ENCODE measurements at regions not wholly inside any gene's neighbourhood (a gene's known extent, or its start where the extent isn't known, plus 50 kb on each side); places are given as distances from the start of the nearest gene placed in this dataset.
"Not testable (repeated sequence)": the region's sequence is repeated elsewhere in the genome, so short reads cannot be mapped to it uniquely, and the experiment has no call there.

DNA sequence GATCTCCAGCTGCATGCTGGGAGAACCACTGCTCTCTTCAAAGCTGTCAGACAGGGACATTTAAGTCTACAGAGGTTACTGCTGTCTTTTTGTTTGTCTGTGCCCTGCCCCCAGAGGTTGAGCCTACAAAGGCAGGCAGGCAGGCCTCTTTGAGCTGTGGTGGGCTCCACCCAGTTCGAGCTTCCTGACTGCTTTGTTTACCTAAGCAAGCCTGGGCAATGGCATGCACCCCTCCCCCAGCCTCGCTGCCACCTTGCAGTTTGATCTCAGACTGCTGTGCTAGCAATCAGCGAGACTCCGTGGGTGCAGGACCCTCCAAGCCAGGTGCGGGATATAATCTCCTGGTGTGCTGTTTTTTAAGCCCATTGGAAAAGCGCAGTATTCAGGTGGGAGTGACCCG lies 591.0 kb upstream of the IL12A start:
- DNase-seq, result not testable (repeated sequence)

DNA sequence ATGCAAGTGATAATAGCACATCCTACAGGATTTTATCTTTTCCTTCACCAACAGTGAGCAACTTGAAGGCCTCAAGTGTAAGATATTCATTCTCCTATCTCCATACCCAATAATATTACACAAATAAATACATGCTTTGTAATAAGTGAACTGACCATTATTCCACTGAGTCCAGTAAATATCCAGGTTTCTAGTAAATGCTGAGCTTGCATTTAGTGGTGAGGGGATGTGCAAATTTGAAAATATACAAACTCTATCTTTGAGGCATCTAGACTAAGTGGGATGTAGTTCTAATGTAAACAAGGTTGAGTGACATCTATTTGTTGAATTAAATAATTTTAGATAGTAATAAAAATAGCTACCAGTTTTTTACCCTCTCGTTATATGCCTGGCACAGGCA lies 587.6 kb upstream of the IL12A start:
- no peak for DNase-seq

DNA sequence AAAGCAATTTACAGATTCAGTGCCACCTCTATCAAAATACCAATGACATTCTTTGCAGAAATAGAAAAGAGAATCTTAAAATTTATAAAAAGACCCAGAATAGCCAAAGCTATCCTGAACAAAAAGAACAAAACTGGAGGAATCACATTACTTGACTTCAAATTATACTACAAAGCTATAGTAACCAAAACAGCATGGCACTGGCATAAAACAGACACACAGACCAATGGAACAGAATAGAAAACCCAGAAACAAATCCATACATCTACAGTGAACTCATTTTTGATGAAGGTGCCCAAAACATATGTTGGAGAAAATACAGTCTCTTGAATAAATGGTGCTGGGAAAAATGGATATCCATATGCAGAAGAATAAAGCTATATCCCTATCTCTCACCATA lies 578.9 kb upstream of the IL12A start:
- not testable (repeated sequence) for DNase-seq

DNA sequence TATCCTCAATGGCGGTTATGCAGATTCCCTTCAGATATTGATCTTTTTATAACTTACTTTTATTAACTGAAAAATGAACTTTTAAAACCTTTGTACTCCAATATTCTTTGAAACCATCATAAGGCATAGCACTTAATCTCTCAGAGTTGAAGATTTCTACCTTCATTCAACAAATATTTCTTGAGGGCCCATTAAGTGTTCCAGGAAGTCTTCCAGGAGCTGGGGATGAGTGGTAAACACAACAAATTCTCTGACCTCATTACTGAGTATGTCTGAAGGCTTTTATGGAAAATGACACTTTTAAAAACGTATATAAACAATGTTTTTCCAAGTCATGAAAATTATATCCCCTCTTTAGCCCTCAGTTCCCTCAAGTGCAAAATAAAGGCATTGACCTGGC lies 575.3 kb upstream of the IL12A start:
- no peak for DNase-seq

DNA sequence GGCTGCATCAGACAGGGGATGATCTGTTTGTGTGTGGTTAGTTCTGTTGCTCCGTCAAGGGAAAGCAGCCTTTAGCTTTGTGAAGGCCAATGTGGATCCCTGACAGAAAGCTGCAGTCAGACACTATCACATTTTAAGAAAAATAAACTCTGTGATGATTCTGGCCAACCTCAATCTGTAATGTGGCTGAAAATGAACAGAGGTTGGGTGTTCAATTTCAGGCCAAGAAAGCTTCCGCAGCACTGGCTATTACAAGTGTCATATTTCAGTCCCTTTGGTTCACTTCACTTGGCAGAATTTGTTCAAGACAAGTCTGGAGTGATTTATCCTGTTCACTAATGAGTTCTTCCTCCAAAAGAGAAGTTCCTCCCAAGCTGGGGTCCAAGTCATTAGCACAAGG lies 571.8 kb upstream of the IL12A start:
- DNase-seq, result no peak

DNA sequence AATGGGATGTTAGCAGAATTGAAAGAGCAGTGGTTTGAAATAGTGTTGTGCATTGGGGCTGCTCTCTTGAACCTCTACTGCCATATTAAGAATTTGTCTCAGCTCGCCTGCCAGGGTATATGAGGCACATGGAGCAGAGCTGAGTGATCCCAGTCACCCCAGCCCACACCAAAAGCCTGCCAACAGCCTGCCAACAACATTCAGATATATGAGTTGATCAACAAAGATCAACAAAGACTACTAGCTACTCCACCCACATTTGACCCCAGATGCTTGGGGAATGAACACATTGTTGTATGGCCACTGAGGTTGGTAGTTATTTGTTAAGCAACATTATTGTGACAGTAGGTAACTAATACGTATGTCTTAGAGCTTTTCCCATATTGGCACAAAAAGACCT lies 570.9 kb upstream of the IL12A start:
- no peak for DNase-seq

DNA sequence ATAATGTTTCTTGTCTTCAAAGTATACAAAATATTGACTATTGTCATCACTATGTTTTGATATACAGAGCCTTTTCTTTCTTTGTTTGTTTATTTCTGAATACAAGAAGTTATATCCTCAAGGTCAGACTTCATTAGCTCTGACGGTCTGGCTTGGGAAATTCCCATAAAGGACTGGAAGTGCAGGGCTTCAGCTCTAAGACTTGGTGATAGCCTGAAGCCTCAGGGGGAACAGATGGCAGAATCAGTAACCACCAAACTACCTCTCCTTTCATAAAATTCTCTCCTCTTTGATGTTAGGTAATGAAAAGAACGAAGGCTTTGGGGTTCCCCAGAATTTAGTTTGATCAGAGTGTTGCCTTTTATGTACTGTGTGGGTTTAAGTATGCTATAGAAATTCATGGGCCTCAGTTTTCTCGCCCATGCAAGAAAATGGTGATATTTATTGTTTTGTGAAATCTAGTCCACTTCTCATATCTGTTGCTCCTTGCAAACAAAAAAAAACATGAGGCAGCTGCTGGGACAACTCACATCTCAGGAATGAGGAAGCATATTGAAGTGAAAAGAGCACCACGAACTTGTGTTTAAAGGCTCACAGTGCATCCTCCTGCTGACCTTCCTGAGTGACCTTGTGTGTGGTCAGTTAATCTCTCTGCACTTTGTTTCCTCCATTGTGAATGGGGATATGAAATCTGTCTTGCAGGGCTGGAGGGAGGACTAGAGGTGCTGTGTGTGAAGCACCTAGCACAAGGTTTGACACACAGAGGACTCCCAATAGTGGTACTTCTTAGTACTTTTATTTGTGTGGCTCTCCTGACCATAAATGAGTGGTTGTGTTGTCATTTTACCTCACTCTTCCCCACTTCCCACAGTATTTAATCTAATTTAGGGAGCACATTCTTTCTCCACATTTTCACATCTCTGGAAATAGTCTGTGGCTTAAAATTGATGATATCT lies 569.8 kb upstream of the IL12A start:
- DNase-seq, result peak; percentile 26

DNA sequence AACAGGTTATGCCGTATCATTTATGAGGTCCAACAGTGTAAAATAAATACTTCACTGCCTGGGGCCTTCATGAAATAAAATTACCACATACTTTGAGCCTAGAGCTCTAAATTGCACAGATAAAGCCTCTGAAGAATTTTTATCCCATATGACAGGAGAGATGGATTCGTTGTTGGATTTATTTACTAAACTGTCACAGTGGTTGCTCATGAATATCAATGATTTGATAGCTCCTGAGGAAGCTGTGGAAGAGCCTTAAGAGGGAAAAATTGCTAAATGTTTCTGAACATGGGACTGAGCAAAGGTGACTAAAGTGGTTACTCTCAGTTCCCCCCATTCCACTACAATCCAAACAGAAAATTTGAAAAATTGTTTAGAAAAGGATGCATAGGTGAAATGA lies 558.9 kb upstream of the IL12A start:
- DNase-seq, result no peak

DNA sequence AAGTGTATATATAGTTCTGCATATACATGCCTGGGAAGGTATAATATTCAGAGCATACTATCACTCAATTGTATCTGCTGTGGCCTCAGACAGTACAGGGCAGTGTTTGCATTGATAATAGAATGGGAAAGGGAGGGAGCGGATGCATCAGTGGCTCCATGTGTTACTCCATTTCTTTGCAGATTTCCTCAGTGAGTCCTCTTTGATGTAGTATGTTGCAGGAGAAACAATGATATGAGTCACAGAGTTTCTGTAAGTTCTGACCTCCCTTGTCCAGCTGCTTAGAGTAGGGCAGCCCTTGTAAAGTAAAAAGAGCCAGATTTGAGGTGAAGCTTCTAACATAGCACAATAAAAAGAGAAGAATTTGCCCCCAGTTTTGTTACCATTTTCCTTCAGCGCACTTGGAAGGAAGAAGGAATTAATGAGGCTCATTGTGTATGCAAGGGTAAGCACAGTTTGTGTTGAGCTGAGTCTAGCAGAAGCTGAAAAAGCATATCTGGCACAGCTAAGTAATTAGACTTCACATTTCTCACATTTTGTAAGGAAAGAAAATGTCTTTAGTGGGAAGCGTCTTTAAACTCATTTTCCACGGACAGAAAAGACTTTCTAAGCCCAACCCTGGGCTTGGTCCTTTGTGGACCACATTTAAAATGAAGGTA lies 555.8 kb upstream of the IL12A start:
- DNase-seq, result no peak

DNA sequence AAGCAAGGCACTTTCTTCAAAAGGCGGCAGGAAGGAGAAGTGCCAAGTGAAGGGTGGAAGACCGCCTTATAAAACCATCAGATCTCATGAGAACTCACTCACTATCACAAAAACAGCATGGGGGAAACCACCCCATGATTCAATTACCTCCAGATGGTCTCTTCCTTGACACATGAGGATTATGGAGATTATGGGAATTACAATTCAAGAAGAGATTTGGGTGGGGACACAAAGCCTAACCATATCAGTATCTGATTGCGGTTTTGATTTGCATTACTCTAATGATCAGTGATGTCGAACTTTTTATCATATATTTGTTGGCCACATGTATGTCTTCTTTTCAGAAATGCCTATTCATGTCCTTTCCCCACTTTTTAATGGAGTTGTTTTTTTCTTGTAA lies 549.3 kb upstream of the IL12A start:
- no peak for DNase-seq

DNA sequence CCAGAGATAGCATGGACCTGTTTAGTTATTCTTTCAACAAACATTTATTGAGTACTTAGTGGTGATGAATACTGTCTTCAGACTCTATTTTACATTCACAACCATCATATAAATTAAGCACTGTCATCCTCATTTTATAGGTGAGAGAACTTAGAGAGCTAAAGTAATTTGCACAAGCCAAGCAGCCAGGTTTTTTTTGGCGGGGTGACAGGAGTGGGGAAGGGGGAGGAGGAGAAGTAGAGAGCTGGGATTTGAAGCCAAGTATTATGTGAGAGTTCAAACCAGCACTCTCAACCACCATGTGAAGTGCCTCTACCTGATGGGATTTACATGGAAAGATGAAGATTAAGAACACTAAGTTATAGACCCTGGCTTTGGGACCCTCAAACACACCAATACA lies 547.4 kb upstream of the IL12A start:
- no peak for DNase-seq

DNA sequence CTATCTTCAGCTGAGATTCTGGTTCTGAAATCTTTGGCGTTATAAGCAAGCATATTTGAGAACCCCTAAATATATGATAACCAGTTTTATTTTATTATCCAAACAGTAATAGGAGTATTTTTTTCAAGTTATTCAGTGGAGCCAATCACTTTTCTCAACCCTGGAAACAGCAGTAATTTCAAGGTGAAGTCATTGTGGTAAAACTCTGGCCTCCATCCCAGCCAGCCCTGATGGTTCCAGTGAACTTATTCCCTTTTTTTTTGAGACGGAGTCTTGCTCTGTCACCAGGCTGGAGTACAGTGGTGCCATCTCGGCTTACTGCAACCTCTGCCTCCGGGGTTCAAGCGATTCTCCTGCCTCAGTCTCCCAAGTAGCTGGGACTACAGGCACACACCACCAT lies 545.4 kb upstream of the IL12A start:
- no peak for DNase-seq

DNA sequence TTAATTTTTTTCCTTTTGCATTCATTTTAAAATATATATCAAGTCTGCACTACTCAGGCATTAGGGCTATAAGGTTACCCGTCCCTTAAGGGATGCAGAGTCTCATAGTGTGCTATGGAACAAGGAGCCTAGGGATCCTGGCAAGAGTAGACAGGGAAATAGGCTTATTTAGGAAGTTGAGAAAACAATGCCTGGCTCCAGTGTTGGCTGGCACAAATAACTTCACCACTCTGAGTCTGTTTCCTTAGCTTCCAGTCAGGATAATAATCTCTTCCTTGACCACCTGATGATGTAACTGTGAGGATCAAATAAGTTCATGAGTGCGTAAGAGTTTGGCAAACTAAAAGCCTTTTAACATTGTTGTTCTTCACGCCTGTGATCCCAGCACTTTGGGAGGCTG lies 540.8 kb upstream of the IL12A start:
- DNase-seq, result no peak

DNA sequence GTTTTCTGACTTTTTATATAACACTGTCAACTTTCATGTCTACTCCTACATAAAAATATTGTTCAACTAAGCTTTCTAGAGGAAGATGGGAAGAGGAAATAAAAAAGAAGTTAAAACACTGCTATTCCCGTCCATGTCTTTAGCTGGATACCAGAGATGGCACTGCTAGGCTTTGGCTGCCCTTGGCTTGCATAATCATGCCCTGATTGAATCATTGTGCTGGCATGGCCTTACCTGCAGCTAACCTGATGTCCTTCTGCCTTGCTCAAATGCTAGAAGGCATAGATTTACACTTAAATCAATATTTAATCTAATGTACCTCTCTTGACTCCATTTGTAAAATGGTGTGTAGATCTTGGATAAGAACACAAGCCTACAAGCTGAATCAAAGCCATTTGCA lies 539.7 kb upstream of the IL12A start:
- DNase-seq, result no peak

DNA sequence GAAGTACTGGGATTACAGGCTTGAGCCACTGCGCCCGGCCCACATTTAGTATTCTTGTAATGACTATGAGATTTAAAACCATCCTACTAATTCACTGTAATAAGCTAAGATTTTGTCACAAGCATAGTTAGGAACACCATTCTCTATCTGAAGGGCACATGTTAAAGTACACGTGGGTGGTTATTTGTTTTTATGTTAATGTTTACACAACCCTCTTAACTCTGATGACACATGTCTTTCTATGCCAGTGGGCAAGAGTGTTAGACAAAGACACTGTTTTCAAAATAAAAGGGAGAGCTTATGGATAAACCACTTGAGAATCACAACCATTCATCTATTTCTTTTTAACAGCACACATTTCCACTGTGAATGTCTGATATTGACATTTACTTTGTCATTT lies 537.6 kb upstream of the IL12A start:
- no peak for DNase-seq

DNA sequence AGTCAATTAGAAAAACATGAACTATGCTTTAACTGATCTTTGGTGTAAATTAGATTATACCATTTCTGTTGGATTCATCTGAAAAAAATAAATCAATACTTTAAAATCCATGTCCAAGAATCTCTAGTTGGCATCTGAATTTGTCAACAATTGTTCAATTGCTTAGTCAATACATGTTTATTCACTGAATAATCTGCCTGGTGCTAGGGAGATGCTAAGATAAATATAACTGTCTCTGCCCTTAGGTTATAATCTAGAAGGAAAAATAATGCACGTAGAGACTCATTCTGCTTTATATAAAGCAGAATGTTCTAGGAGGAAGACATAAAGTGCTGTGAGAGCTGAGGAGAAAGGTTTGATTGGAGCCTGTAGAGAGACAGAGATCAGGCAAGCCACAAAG lies 537.2 kb upstream of the IL12A start:
- no peak for DNase-seq

DNA sequence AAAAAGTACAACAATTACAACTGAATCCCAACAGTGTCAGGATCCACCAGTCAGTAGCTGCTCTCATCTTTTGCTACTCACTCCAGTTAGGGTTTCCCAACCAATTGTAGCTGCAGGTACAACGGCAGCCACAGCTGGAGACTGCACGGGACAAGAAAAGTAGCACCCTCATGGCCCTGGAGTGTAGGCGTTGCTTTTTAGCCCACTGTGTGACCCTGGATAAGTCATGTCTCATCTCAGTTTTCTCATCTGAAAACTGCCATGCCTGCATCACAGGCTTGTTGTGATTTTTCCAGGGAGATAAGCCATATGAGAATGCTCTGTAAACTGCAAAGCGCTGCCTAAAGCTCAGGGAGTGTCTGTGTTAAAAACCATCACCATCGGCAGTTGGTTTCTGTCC lies 535.6 kb upstream of the IL12A start:
- no peak for DNase-seq

DNA sequence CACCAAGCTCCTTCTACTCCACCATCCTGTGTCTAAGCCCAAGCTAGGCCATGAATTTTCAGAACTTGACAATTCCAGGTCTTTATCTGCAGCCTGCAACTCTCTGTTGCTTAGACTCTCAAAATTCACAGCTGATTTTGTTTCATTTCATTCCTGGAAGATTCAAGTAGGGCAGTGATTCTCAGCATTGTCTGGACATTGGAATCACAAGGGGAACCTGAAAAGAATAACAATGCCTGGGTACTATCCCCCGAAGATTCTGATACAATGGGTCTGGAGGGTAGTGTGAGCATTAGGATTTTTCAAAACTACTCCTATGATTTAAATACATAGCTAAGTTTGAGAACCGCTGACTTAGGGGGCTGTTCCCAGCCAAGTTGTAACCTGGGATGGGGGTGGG lies 534.7 kb upstream of the IL12A start:
- no peak for DNase-seq

DNA sequence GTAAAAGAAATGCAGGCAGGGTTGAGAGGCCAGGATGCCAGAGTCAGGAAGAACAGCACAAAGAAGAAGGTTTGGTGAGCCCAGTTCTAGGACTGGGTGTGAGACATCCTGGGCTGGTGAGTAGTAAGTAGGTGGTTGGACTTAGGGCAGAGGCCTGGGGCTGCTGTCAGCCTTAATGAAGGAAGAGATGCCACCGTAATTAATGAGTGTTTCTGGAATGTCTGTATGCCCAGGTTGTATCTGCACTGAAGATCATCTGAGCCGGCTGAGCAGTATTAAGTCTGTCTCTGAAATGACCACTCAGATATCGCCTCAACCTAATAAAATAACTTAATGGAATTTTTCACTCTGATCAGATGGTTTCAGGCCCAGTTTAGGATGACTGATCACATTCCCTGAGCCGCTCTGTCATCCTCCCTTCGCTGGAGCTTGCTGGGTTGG lies 532.9 kb upstream of the IL12A start:
- peak; percentile 47 for DNase-seq

DNA sequence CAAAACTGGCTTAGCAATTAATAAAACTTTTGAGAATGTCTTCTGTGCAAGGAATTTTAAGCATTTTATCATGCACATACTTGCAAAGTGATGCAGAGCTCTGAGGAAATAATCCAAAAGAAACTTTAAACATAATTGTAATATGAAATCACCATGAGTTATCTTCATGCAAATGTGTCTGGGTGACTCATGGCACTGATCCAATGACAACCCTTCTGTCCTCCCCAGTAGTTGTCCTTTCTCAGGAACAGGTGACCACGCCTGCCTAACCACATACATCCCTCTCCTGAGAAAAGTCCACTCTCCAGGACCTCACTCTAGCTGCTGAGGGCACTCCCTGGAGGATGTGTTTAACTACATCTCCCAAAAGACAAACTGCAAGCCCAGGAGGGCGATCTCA lies 530.6 kb upstream of the IL12A start:
- DNase-seq, result peak; percentile 99

DNA sequence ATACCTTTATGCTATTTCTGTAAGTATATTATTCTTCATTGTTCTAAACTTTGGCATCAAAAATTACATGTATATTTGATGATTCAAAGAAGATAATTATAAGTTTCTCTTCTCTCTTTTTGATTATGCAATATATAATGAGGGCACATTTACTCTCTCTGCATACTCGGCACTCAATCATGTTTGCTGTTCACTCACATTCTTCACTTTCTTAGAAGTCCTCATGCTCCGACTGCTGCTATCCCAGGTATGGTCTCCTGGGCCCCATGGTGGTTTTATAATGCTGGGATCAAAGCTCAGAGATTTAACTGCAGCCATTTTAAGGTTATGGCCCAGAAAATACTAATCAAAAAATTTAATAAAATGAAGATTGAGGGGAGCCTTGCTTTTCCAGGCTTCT lies 529.7 kb upstream of the IL12A start:
- no peak for DNase-seq

DNA sequence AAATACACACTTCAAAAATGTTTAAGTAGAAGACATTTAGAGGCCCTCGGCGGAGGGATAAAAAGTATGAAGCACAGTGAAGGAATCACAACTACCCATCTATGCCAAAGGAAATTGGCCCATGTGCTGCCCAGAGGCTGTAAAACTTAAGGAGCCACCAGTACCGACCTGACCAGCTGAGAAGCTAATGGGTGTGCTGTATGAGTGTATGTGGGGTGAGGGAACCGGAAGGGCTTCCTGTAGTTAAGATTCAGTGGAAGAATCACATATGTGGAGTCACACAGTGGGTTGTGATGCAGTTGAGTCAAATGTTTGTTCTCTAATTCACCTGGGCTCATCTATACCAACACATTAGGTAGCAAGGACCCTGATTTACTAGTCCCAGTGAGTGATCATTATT lies 516.0 kb upstream of the IL12A start:
- no peak for DNase-seq

DNA sequence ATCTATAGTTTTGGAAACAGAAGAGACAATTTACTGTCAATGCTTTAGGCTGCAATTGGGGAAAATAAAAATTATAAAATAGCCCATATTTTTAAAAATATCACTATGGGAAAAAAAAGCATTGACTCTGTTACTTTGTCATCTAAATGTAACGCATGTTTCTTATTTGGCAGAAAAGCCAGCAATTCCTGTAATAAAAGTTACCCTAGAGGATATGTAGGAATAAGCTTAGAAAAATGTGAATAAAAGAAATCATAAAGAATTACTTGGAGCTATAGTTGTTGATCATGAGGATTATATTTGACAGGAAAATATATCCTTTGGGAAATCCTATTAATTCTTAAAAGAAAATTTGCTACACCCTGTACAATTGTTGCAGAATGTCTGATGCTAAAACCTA lies 515.4 kb upstream of the IL12A start:
- DNase-seq, result no peak

DNA sequence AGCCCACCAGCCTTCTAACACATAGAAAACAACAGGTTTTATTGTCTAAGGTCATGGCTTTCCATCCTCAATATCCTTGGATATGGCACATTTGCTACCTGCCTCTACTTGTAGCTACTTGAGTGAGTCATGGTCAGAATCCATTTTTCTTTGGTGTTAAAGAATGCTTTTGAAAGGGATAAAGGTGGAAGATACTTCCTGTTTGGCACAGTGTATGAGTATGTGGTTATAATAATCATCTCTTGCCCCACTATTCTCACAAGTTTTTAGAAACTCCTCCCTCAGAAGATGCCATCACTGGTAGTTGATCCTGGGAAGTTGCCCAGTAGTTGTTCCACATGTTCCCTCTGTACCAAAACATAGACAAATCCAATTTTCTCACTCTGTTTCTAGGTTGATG lies 508.6 kb upstream of the IL12A start:
- DNase-seq, result no peak
